Keratinocyte (primary cell): ENCODE measurements at regions not wholly inside any gene's neighbourhood (a gene's known extent, or its start where the extent isn't known, plus 50 kb on each side); places are given as distances from the start of the nearest gene placed in this dataset.
"Not testable (repeated sequence)": the region's sequence is repeated elsewhere in the genome, so short reads cannot be mapped to it uniquely, and the experiment has no call there.

Experiments
- DNase-seq: peaks from one replicate; pipeline ENCODE4 v3.0.0-alpha.2; 2011; ENCODE audit warnings: low read depth, missing footprints, low spot score
- FAIRE-seq: peaks from 2 replicates; lab custom pipeline; 2011; peaks lifted over from hg19 to GRCh38; lab: Jason Lieb, UNC
- H2AFZ ChIP-seq: 2 replicates; pipeline ENCODE4 v1.6.0; 2012; ENCODE audit warnings: low read length, control low read depth, inconsistent platforms; ENCODE audit not compliant: control insufficient read depth
- H3K27ac ChIP-seq: 2 replicates; pipeline ENCODE4 v1.5.1; 2011; ENCODE audit warnings: low read length; ENCODE audit not compliant: control insufficient read depth, insufficient read depth
- H3K27me3 ChIP-seq: 3 replicates; pipeline ENCODE4 v1.6.0; 2011; ENCODE audit warnings: low read length; ENCODE audit not compliant: control insufficient read depth, insufficient read depth; ENCODE audit errors: extremely low read depth
- H3K36me3 ChIP-seq, 2 experiments: 2 replicates in 1 of 2; 3 replicates in 1 of 2; pipeline ENCODE4 v1.5.1; 2011; ENCODE audit warnings: low read length in 2 of 2, mild to moderate bottlenecking in 1 of 2; ENCODE audit not compliant: control insufficient read depth in 2 of 2, insufficient read depth in 2 of 2; ENCODE audit errors: extremely low read depth in 1 of 2
- H3K4me1 ChIP-seq: 3 replicates; pipeline ENCODE4 v1.5.1; 2011; ENCODE audit warnings: low read length; ENCODE audit not compliant: control insufficient read depth, insufficient read depth; ENCODE audit errors: extremely low read depth
- H3K4me2 ChIP-seq: 3 replicates; pipeline ENCODE4 v1.6.0; 2011; ENCODE audit warnings: low read depth, low read length; ENCODE audit not compliant: control insufficient read depth, insufficient read depth; ENCODE audit errors: extremely low read depth
- H3K4me3 ChIP-seq, 3 experiments: fragments of 200-600 bp in 1 of 3; sonication (generic) in 1 of 3; 2 replicates in 2 of 3; 3 replicates in 1 of 3; pipeline ENCODE4 v1.5.1; 2011 to 2016; ENCODE audit warnings: low read length in 3 of 3, mild to moderate bottlenecking in 3 of 3, control low read depth in 2 of 3, inconsistent platforms in 1 of 3, low read depth in 1 of 3, mixed read lengths in 1 of 3, mixed run types in 1 of 3, moderate library complexity in 1 of 3; ENCODE audit not compliant: control insufficient read depth in 2 of 3, insufficient read depth in 2 of 3; ENCODE audit errors: extremely low read depth in 1 of 3
- H3K79me2 ChIP-seq: 2 replicates; pipeline ENCODE4 v1.6.0; 2012; ENCODE audit warnings: low read length; ENCODE audit not compliant: control insufficient read depth, insufficient read depth
- H3K9ac ChIP-seq: 3 replicates; pipeline ENCODE4 v1.6.0; 2011; ENCODE audit warnings: low read length; ENCODE audit not compliant: control insufficient read depth, insufficient read depth; ENCODE audit errors: extremely low read depth
- H3K9me1 ChIP-seq: 3 replicates; pipeline ENCODE4 v1.6.0; 2011; ENCODE audit warnings: low read length; ENCODE audit not compliant: control insufficient read depth, insufficient read depth; ENCODE audit errors: extremely low read depth
- H3K9me3 ChIP-seq: 2 replicates; pipeline ENCODE4 v1.5.1; 2012; ENCODE audit warnings: low read depth, low read length; ENCODE audit not compliant: control insufficient read depth
- H4K20me1 ChIP-seq: 3 replicates; pipeline ENCODE4 v1.6.0; 2011; ENCODE audit warnings: low read length; ENCODE audit not compliant: control insufficient read depth, insufficient read depth; ENCODE audit errors: extremely low read depth
- CTCF ChIP-seq, 3 experiments: IDR thresholded peaks in 1 of 3; conservative IDR thresholded peaks in 1 of 3; optimal IDR thresholded peaks in 1 of 3; 2 replicates in 2 of 3; 3 replicates in 1 of 3; pipeline versions ENCODE3 to v1.5.1; 2011; ENCODE audit warnings: low read length in 3 of 3, mild to moderate bottlenecking in 3 of 3, moderate library complexity in 2 of 3, control low read depth in 1 of 3, inconsistent platforms in 1 of 3; ENCODE audit not compliant: insufficient read depth in 2 of 3; ENCODE audit errors: extremely low read depth in 1 of 3
- EZH2 ChIP-seq: IDR thresholded peaks from one replicate; pipeline ENCODE4 v1.6.1; 2012; ENCODE audit warnings: inconsistent platforms, mild to moderate bottlenecking, low read length, moderate library complexity
- dilution Hi-C: fragments of 300-500 bp; cut with MboI; formaldehyde crosslinking; loops from one replicate; pipeline ENCODE4 v1.7.0; 2020; ENCODE audit warnings: low sequenced_read_pairs; ENCODE audit not compliant: extremely low pct_ligation_motif_present

GRCh38 chr14:106380740-106381139 lies 854.4 kb downstream of the TMEM121 start:
- no peaks in the 10 kb centered on the region for H3K27me3 ChIP-seq
- no peaks in the 10 kb centered on the region for H3K79me2 ChIP-seq
- DNase-seq = no peak
- no peak for TF ChIP-seq EZH2
- H3K9ac ChIP-seq = no peak overlapping the region
- FAIRE-seq = no peak
- H3K4me2 ChIP-seq = no peak overlapping the region
- H2AFZ ChIP-seq = no peak overlapping the region
- no peak overlapping the region for H3K4me3 ChIP-seq
- no peaks in the 10 kb centered on the region for H3K36me3 ChIP-seq
- H3K9me1 ChIP-seq = no peaks in the 10 kb centered on the region
- no peak overlapping the region for H3K27ac ChIP-seq
- H3K4me1 ChIP-seq = no peaks in the 10 kb centered on the region
- H3K9me3 ChIP-seq = no peaks in the 10 kb centered on the region
- dilution Hi-C loops = no loop called here
- H4K20me1 ChIP-seq = no peaks in the 10 kb centered on the region

GRCh38 chr14:106389186-106389585 lies 862.8 kb downstream of the TMEM121 start:
- H4K20me1 ChIP-seq, H3K27ac ChIP-seq, H3K9me3 ChIP-seq, H3K4me3 ChIP-seq, H3K36me3 ChIP-seq, H3K4me1 ChIP-seq, FAIRE-seq, H3K79me2 ChIP-seq, H3K9me1 ChIP-seq, H3K9ac ChIP-seq, H2AFZ ChIP-seq, DNase-seq, H3K27me3 ChIP-seq, dilution Hi-C loops, H3K4me2 ChIP-seq: not testable (repeated sequence)

GRCh38 chr14:106390401-106390800 lies 864.0 kb downstream of the TMEM121 start:
- H3K27me3 ChIP-seq = no peaks in the 10 kb centered on the region
- no peak for FAIRE-seq
- peaks cover 6% of the 10 kb centered on the region for H3K9me3 ChIP-seq
- dilution Hi-C loops = no loop called here
- H4K20me1 ChIP-seq = no peaks in the 10 kb centered on the region
- H3K4me3 ChIP-seq = no peak overlapping the region
- H3K27ac ChIP-seq = no peak overlapping the region
- H3K9ac ChIP-seq = no peak overlapping the region
- no peaks in the 10 kb centered on the region for H3K4me1 ChIP-seq
- TF ChIP-seq CTCF (optimal IDR thresholded peaks at IDR 0.05 in 1 of 3, IDR thresholded peaks at IDR 0.05 in 1 of 3, conservative IDR thresholded peaks at IDR 0.05 in 1 of 3; ENCODE audit: extremely low read depth in 1 of 3, insufficient read depth in 2 of 3, low read length in 3 of 3) (no peak), EZH2 (no peak)
- DNase-seq = no peak
- H3K4me2 ChIP-seq = no peak overlapping the region
- H3K9me1 ChIP-seq = no peaks in the 10 kb centered on the region
- no peak overlapping the region for H2AFZ ChIP-seq
- no peaks in the 10 kb centered on the region for H3K79me2 ChIP-seq
- no peaks in the 10 kb centered on the region for H3K36me3 ChIP-seq
